H1 (cell line): ENCODE measurements at regions not wholly inside any gene's neighbourhood (a gene's known extent, or its start where the extent isn't known, plus 50 kb on each side); places are given as distances from the start of the nearest gene placed in this dataset.

Source experiments
- CTCF ChIA-PET: fragments of 300-600 bp; sonication (Branson Sonifier 250); formaldehyde crosslinking; loops from one replicate; lab custom pipeline; 2021; ENCODE audit not compliant: partially characterized antibody; lab: Charles Lee
- POLR2A ChIA-PET: fragments of 300-600 bp; sonication (Branson Sonifier 250); formaldehyde crosslinking; loops from one replicate; lab custom pipeline; 2021; ENCODE audit warnings: inconsistent platforms; ENCODE audit not compliant: partially characterized antibody; lab: Charles Lee
- DNase-seq, 2 experiments: peaks; one replicate each; pipeline versions ENCODE4 v3.0.0 to v3.0.0-alpha.2; 2010 to 2022; ENCODE audit warnings: low spot score in 2 of 2, low read depth in 1 of 2, mixed read lengths in 1 of 2
- FAIRE-seq: peaks from 2 replicates; lab custom pipeline; 2011; peaks lifted over from hg19 to GRCh38; lab: Jason Lieb, UNC
- H2AFZ ChIP-seq: 2 replicates; pipeline ENCODE4 v1.8.1; 2012; ENCODE audit warnings: low read length, inconsistent platforms
- H2AK5ac ChIP-seq: 2 replicates; pipeline ENCODE4 v1.6.1; 2013; ENCODE audit warnings: low read depth, low read length
- H2BK120ac ChIP-seq: replicated peaks from 2 replicates; pipeline ENCODE3; 2013; ENCODE audit warnings: low read depth, low read length, inconsistent platforms
- H2BK12ac ChIP-seq: 2 replicates; pipeline ENCODE4 v1.6.1; 2013; ENCODE audit warnings: low read depth, low read length
- H2BK15ac ChIP-seq: 2 replicates; pipeline ENCODE4 v1.6.1; 2013; ENCODE audit warnings: low read length
- H2BK20ac ChIP-seq: 2 replicates; pipeline ENCODE4 v1.6.1; 2013; ENCODE audit warnings: low read length
- H2BK5ac ChIP-seq: 2 replicates; pipeline ENCODE4 v1.6.1; 2013; ENCODE audit warnings: low read depth, low read length
- H3K14ac ChIP-seq: 2 replicates; pipeline ENCODE4 v1.6.1; 2013; ENCODE audit warnings: inconsistent platforms; ENCODE audit not compliant: insufficient read length
- H3K18ac ChIP-seq: 2 replicates; pipeline ENCODE4 v1.6.1; 2013; ENCODE audit warnings: low read length; ENCODE audit errors: extremely low read depth
- H3K23ac ChIP-seq: 2 replicates; pipeline ENCODE4 v1.6.1; 2013; ENCODE audit warnings: inconsistent platforms; ENCODE audit not compliant: insufficient read length
- H3K23me2 ChIP-seq: 2 replicates; pipeline ENCODE4 v1.6.1; 2013; ENCODE audit warnings: low read depth, low read length
- H3K27ac ChIP-seq: 2 replicates; pipeline ENCODE4 v1.6.1; 2011; ENCODE audit warnings: low read depth, low read length, inconsistent platforms
- H3K27me3 ChIP-seq, 4 experiments: replicated peaks in 1 of 4; 1 replicate in 1 of 4; 2 replicates in 3 of 4; pipeline versions ENCODE4 v1.6.1 to v1.8.1; 2011 to 2013; ENCODE audit warnings: low read length in 3 of 4, mild to moderate bottlenecking in 3 of 4, inconsistent platforms in 2 of 4, mixed read lengths in 2 of 4, moderate library complexity in 1 of 4; ENCODE audit not compliant: control insufficient read depth in 3 of 4, insufficient read depth in 3 of 4; ENCODE audit errors: extremely low read depth in 1 of 4
- H3K36me3 ChIP-seq, 4 experiments: 2 replicates each; pipeline versions ENCODE4 v1.6.1 to v1.8.1; 2011 to 2013; ENCODE audit warnings: mild to moderate bottlenecking in 4 of 4, low read length in 3 of 4, moderate library complexity in 2 of 4, control low read depth in 1 of 4, inconsistent platforms in 1 of 4; ENCODE audit not compliant: insufficient read depth in 4 of 4, control insufficient read depth in 2 of 4
- H3K4ac ChIP-seq: replicated peaks from 2 replicates; pipeline ENCODE3; 2013; ENCODE audit warnings: low read length, low read depth, mixed read lengths, inconsistent platforms; ENCODE audit not compliant: insufficient read length
- H3K4me1 ChIP-seq, 4 experiments: replicated peaks in 1 of 4; 1 replicate in 1 of 4; 2 replicates in 3 of 4; pipeline versions ENCODE4 v1.6.1 to v1.8.1; 2011 to 2013; ENCODE audit warnings: low read length in 3 of 4, inconsistent platforms in 2 of 4, mixed read lengths in 1 of 4; ENCODE audit not compliant: insufficient read depth in 4 of 4, control insufficient read depth in 3 of 4
- H3K4me2 ChIP-seq, 2 experiments: 2 replicates each; pipeline versions ENCODE4 v1.6.1 to v1.8.1; 2011 to 2013; ENCODE audit warnings: low read depth in 2 of 2, low read length in 2 of 2, control low read depth in 1 of 2, inconsistent platforms in 1 of 2, mild to moderate bottlenecking in 1 of 2; ENCODE audit not compliant: insufficient read depth in 1 of 2
- H3K4me3 ChIP-seq, 4 experiments: fragments of 200-600, 300-600 bp in 1 of 4; sonication (generic), shearing (Covaris generic), sonication (Bioruptor Twin) in 1 of 4; 2 replicates each; pipeline versions ENCODE4 v1.5.1 to v1.8.1; 2011 to 2016; ENCODE audit warnings: low read length in 4 of 4, low read depth in 3 of 4, control low read depth in 2 of 4, inconsistent platforms in 2 of 4, mild to moderate bottlenecking in 2 of 4, mixed read lengths in 1 of 4, moderate library complexity in 1 of 4; ENCODE audit not compliant: insufficient read depth in 2 of 4; ENCODE audit errors: extremely low read depth in 1 of 4
- H3K56ac ChIP-seq: replicated peaks from 2 replicates; pipeline ENCODE3; 2013; ENCODE audit warnings: low read depth, mild to moderate bottlenecking, mixed read lengths, low read length, inconsistent platforms; ENCODE audit not compliant: insufficient read length
- H3K79me1 ChIP-seq: 2 replicates; pipeline ENCODE4 v1.6.1; 2013; ENCODE audit warnings: low read depth, low read length, control low read depth
- H3K79me2 ChIP-seq, 2 experiments: 2 replicates each; pipeline versions ENCODE4 v1.6.1 to v1.8.1; 2012 to 2013; ENCODE audit warnings: low read length in 2 of 2, mild to moderate bottlenecking in 2 of 2, inconsistent platforms in 1 of 2; ENCODE audit not compliant: insufficient read depth in 2 of 2, control insufficient read depth in 1 of 2
- H3K9ac ChIP-seq, 4 experiments: replicated peaks in 1 of 4; 1 replicate in 1 of 4; 2 replicates in 3 of 4; pipeline versions ENCODE4 v1.6.1 to v1.8.1; 2011 to 2013; ENCODE audit warnings: low read depth in 3 of 4, low read length in 3 of 4, control low read depth in 2 of 4, mild to moderate bottlenecking in 2 of 4, moderate library complexity in 2 of 4, inconsistent platforms in 1 of 4; ENCODE audit errors: extremely low read depth in 1 of 4
- H3K9me3 ChIP-seq, 2 experiments: 2 replicates each; pipeline versions ENCODE4 v1.6.1 to v1.8.1; 2012 to 2013; ENCODE audit warnings: mild to moderate bottlenecking in 2 of 2, moderate library complexity in 2 of 2, control low read depth in 1 of 2, inconsistent platforms in 1 of 2, low read depth in 1 of 2, low read length in 1 of 2, mixed read lengths in 1 of 2; ENCODE audit not compliant: insufficient read depth in 2 of 2
- H4K20me1 ChIP-seq, 2 experiments: replicated peaks in 1 of 2; 2 replicates each; pipeline versions ENCODE3 to v1.8.1; 2011 to 2013; ENCODE audit warnings: inconsistent platforms in 2 of 2, low read length in 2 of 2, mild to moderate bottlenecking in 1 of 2; ENCODE audit not compliant: insufficient read depth in 2 of 2, control insufficient read depth in 1 of 2
- H4K5ac ChIP-seq: 2 replicates; pipeline ENCODE4 v1.6.1; 2013; ENCODE audit warnings: low read length, low read depth, mixed read lengths, inconsistent platforms; ENCODE audit not compliant: insufficient read length
- H4K8ac ChIP-seq: 2 replicates; pipeline ENCODE4 v1.8.0; 2013; ENCODE audit warnings: mild to moderate bottlenecking, moderate library complexity, low read length, inconsistent platforms; ENCODE audit not compliant: insufficient read depth; ENCODE audit errors: extremely low read depth
- H4K91ac ChIP-seq: replicated peaks from 2 replicates; pipeline ENCODE3; 2013; ENCODE audit warnings: low read length, mixed read lengths, inconsistent platforms; ENCODE audit not compliant: insufficient read length
- ASH2L ChIP-seq: fragments of 200-600, 300-600 bp; sonication (generic); IDR thresholded peaks from one replicate; pipeline ENCODE4 v1.7.1; 2017; ENCODE audit warnings: low read length
- CHD2 ChIP-seq: IDR thresholded peaks from 2 replicates; pipeline ENCODE4 v1.6.1; 2012; ENCODE audit warnings: low read length, improper control_type of control experiment
- GTF2F1 ChIP-seq: IDR thresholded peaks from 2 replicates; pipeline ENCODE4 v1.6.1; 2012; ENCODE audit warnings: low read depth, low read length, improper control_type of control experiment, borderline replicate concordance
- JUND ChIP-seq: IDR thresholded peaks from 2 replicates; pipeline ENCODE4 v1.6.1; 2011; ENCODE audit warnings: mild to moderate bottlenecking, improper control_type of control experiment, low read length
- KDM1A ChIP-seq: fragments of 200-600, 300-600 bp; sonication (generic); IDR thresholded peaks from 2 replicates; pipeline ENCODE4 v1.7.1; 2016; ENCODE audit warnings: mild to moderate bottlenecking, low read length, borderline replicate concordance
- TCF12 ChIP-seq: IDR thresholded peaks from 2 replicates; pipeline ENCODE4 v1.6.1; 2011; ENCODE audit warnings: low read depth, mild to moderate bottlenecking, low read length
- WGBS, 2 experiments: shearing (Covaris generic) in 1 of 2; methylation state at CpG; one replicate each; pipeline versions ENCODE4 v1.1.6 to v1.1.7; 2013 to 2015; ENCODE audit warnings: low lambda C conversion rate in 2 of 2, mixed read lengths in 2 of 2, inconsistent platforms in 1 of 2, low coverage in 1 of 2, missing lambda C conversion rate in 1 of 2; ENCODE audit not compliant: insufficient replicate concordance in 2 of 2, insufficient coverage in 1 of 2, insufficient read length in 1 of 2; ENCODE audit errors: extremely low coverage in 1 of 2, missing lambda C conversion rate in 1 of 2; 5-methylcytosine and 5-hydroxymethylcytosine counted together
- TF ChIP-seq, protein P1 (sequence below): IDR thresholded peaks from 2 replicates; pipeline ENCODE4 v1.6.1; 2011; ENCODE audit warnings: low read length, improper control_type of control experiment

DNA sequence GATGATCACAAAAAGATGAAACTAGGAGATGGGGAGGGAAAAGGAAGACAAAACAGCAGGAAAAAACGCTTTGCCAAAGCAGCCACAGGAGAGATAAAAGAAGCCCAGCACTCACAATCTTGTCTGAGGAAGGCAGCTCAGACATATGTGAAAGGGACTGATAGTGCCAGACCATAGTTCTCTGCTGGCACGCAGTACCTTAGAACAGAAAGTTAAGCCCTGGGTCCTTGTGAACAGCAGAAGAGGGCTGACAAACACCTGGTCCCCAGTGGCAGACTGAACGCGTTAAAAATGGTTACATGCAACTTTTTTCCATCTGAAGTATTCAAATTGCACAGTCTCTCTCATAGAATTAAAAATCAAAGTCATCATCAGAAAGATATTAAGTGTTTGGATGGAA is 433.2 kb upstream of the ADAMTS5 start:
- no peaks in the 10 kb centered on the region; the same call in 1 of the 2 replicates for H3K23me2 ChIP-seq
- no peak overlapping the region for H3K27ac ChIP-seq
- H3K79me2 ChIP-seq, result no peaks in the 10 kb centered on the region
- H4K8ac ChIP-seq, result no peak overlapping the region
- H3K79me1 ChIP-seq, result no peaks in the 10 kb centered on the region
- H3K36me3 ChIP-seq, result no peaks in the 10 kb centered on the region
- no peak overlapping the region for H2AK5ac ChIP-seq
- no peak overlapping the region for H2BK120ac ChIP-seq
- CTCF ChIA-PET, result interaction anchor here (1.4 kb wide), 1 partner anchor 57 kb away, joined by 3 read pairs; no protein-coding TSS in a partner anchor
- POLR2A ChIA-PET, result no interaction called here
- no peak overlapping the region for H4K5ac ChIP-seq
- DNase-seq (no peak), FAIRE-seq (no peak)
- no peak overlapping the region for H3K23ac ChIP-seq
- no peak overlapping the region for H3K18ac ChIP-seq
- H3K4ac ChIP-seq, result no peak overlapping the region
- H2BK5ac ChIP-seq, result no peak overlapping the region
- no peak overlapping the region for H2BK12ac ChIP-seq
- H2BK15ac ChIP-seq, result no peak overlapping the region
- no peak overlapping the region for H3K56ac ChIP-seq
- no peak overlapping the region for H2BK20ac ChIP-seq
- H3K9ac ChIP-seq, result no peak overlapping the region
- no peaks in the 10 kb centered on the region for H3K9me3 ChIP-seq
- WGBS, 2 experiments, result 78% methylated on average over 4 of the region's 4 CpGs; no CpG with 5 or more reads in 1 of the 2 experiments
- no peaks in the 10 kb centered on the region for H3K4me1 ChIP-seq
- H3K14ac ChIP-seq, result no peak overlapping the region
- peak overlapping the region; percentile 92 for H2AFZ ChIP-seq
- no peak overlapping the region for H3K4me2 ChIP-seq
- no peak overlapping the region for H3K4me3 ChIP-seq
- H4K91ac ChIP-seq, result no peak overlapping the region
- no peaks in the 10 kb centered on the region for H3K27me3 ChIP-seq
- no peaks in the 10 kb centered on the region for H4K20me1 ChIP-seq
- TF ChIP-seq JUND (no peak), GTF2F1 (no peak), KDM1A (no peak), ASH2L (no peak), TCF12 (no peak), CHD2 (no peak)
- TF ChIP-seq, protein P1, sequence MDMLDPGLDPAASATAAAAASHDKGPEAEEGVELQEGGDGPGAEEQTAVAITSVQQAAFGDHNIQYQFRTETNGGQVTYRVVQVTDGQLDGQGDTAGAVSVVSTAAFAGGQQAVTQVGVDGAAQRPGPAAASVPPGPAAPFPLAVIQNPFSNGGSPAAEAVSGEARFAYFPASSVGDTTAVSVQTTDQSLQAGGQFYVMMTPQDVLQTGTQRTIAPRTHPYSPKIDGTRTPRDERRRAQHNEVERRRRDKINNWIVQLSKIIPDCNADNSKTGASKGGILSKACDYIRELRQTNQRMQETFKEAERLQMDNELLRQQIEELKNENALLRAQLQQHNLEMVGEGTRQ, result no peak
